Dermis microvascular lymphatic vessel endothelial cell (primary cell): ENCODE measurements at regions not wholly inside any gene's neighbourhood (a gene's known extent, or its start where the extent isn't known, plus 50 kb on each side); places are given as distances from the start of the nearest gene placed in this dataset.

Experiments
- DNase-seq, 2 donors: peaks; one replicate each; pipeline versions ENCODE4 v3.0.0 to v3.0.0-alpha.2; 2010; ENCODE audit warnings: low read depth in 2 of 2

GRCh38 chr20:60888771-60889170 is 363.3 kb upstream of the CDH4 start:
- no peak for DNase-seq

DNA sequence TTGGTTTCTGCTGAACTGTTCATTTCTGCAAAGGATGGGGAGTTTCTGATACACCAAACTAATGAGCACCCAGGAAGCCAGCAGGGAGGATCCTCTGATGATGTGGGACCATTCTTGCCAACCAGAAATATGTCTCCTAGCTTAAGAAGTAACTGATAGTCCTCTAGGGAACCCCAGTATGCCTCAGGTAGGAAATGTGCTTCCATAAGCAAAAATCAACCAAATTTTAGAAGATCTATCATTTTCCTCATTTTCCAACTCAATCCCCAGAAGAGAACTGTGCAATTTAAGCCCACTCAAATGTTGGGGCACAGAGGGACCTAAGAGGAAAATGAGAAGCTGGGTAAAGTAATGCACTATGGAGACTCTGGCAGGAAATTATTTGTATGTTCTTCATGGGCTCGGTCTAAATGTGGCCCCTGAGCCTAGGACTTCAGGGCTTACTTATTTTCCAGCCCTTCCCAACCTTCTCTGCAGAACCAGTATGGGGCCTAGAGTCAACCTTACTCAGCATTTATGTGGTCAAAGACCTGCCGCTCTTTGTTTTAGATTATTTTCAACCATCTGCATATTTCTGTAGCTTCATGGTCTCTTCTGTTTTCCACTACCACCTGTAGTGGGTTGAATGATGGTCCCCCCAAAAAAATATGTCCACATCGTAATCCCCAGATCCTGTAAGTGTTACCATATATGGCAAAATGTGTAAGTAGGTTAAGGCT is 359.8 kb upstream of the CDH4 start:
- no peak for DNase-seq

DNA sequence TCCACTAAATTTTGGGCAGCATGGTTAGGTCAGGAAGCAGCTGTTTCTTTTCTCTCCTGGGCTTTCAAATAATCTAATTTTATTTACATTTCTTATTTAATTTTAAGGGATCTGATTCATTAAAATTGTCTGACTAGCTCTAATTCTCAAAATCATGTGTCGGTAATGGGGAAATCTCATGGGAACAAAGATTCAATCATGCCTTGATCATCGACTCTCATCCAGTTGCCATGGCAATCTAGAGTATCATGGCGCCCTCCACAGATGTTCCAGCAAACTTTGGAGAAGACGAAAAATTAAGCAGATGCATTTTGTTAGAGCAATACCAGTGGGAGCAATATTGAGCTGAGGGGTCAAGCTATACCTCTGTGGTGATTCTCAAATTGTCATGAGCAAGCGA is 358.0 kb upstream of the CDH4 start:
- no peak for DNase-seq

- no peak for DNase-seq
These were observed 356.5 kb upstream of the CDH4 start for GRCh38 chr20:60895363-60896079.

DNA sequence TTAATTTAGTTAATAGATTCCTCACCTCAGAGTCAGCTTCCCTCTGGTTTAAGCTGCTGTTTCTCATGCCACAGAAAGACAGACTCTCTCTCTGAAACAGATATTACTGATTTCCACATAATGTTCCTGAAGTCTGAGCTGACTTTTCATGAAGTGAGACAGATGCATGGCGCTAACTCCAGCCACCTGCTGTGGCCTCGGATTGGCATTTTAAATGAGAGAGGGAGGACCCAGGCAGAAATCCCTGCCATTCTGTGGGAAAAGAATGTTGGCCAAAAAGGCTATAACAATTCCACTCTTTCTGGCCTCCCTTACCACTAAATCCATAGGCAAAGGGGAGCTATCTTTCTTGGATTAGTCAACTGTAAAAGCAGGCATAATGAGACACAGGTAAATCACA is 354.1 kb upstream of the CDH4 start:
- no peak for DNase-seq

DNA sequence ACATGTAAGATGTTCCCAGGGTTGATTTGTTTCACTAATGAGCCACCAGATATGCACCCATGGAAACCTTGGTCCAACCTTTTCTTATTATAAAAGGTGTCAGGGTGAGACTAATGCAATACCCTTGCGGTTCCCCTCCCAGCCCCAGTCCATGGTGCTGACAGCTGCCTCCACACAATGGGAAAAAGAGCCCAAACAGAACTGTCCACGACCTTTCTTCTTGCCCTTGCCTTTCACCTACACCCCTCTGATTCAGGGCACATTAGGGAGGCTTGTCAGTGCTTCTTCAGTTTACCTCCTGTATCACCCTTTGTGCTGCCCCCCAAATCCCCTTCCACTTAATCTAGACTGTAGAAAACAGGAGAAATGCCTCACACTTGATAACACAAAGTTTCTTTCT is 352.7 kb upstream of the CDH4 start:
- DNase-seq, result no peak

DNA sequence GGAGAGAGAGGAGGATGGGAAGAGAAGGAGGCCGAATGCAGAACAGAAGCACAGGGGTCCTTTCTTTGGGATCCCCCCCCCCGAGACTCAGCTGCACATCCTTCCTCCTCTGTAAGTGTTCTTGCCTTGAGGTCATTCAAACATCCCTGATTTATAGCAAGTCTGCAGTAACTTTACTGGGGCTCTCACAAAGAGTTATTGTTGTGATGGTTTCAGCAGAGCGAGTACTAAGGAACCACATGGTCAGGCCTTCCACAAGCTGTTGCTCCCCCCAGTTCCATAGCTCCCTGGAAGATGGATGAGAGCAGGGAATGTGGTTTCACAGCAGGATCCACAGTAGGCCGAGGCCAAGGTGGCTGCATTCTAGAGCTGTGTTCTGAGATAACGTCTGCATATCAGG is 351.4 kb upstream of the CDH4 start:
- DNase-seq, result no peak

- DNase-seq, result no peak
These were observed 350.2 kb upstream of the CDH4 start for GRCh38 chr20:60901831-60902230.

- no peak for DNase-seq
These were observed 348.6 kb upstream of the CDH4 start for GRCh38 chr20:60903325-60903971.

DNA sequence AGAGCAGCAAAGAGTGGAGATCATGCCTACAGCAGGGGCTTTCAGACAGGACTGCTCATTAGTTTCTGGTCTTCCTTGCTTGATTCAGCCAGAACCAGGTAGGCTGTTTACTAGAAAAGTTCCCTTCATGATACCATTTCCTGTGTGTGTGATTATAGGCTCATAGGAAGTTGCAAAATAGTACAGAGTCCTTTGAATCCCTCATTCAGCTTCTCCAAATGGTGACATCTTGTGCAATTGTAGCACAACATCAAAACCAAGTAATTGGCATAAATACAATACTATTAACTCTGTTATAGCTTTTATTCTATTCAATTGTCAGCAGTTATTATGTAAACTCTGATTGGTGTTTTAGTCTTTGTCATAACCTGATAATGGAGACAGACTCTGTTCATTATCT is 347.3 kb upstream of the CDH4 start:
- no peak for DNase-seq

DNA sequence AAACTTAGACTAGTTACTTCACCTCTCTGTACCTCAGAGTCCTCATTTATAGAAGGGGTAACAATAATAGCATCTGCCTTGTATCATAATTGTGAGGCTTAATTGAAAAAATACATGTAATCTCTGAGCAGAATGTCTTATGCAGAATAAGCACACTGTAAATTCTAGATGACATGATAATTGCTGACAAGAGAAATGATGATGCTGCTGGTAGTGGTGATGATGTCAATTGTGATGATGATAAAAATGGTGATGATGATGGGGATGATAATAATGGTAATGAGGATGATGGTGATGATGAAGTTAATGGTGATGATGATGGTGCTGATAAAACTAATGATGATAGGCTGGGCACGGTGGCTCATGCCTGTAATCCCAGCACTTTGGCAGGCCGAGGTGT is 346.1 kb upstream of the CDH4 start:
- no peak for DNase-seq

DNA sequence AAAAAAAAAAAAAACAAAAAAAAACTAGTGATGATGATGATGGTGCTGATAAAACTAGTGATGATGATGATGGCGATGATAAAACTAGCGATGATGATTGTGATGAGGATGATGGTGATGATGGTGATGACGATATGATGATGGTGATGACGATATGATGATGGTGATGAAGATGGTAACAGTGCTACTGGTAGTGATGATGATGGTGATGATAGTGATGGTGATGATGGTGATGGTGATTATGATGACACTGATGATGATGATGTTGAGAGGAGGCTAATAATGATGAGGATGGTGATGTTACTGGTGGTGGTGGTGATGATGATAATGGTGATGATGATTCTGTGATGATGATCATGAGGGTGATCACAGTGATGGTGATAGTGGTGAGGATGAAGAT is 345.5 kb upstream of the CDH4 start:
- no peak for DNase-seq

DNA sequence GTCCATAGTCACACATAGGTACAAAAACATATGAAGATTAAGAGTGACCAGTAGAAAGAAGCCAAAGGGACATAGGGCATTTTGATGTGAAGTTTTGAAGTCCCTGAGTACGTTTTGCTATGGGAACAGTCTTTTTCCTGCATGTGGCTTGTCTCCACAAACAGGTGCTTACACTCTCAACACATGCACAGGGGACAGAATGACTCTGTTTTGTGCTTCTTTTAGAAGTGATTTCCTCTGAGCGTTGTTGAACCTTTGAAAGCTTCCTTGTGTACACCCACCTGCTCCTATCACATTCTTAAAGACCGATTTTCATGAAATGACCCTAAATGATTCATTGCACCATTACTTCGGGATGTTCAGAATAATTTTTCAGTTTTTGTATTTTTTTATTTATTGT is 338.8 kb upstream of the CDH4 start:
- no peak for DNase-seq

- DNase-seq, result no peak
These were observed 330.9 kb upstream of the CDH4 start for GRCh38 chr20:60921022-60921622.

DNA sequence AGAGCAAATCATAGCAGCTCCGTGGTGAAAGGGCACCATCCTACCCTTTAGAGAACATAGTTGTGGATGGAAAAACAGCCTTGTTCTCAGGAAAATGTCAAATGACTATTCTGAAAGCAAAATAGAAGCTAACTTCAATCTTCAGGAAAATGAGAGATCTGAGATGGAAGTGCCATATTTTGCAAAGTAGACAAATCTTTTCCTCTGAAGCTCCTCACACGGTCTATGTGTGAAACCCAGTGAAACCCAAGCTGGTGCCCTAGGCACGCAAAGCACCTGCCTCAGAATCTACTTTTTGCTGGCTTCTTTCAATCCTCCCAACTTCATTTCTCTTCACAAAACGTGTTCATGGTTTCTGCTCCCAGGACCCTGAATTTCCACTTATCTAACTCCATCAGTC is 325.2 kb upstream of the CDH4 start:
- no peak for DNase-seq

GRCh38 chr20:60928341-60928740 is 323.7 kb upstream of the CDH4 start:
- no peak for DNase-seq

GRCh38 chr20:60930023-60930790 is 321.9 kb upstream of the CDH4 start:
- no peak for DNase-seq

GRCh38 chr20:60931696-60932095 is 320.4 kb upstream of the CDH4 start:
- DNase-seq, result no peak

- DNase-seq, result no peak
These were observed 317.3 kb upstream of the CDH4 start for GRCh38 chr20:60934724-60935123.

DNA sequence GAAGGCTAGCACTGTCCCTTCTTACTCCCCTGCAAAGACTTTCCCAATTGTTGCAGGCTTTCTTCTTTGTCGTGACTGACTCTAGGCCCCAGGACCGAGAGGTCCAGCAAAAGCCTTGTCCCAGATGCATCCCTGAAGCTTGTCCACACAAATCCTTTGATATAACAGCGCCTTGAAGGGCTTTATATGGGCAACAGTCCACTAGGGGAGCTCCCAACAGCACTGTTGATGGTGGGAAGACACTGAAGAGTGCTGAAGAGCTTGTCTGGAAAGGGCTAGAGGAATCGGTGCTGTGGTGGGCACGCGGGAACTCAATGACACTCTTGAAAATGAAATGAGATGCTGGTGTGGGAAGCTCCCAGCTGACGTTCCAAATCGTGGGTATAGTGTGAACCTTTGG is 316.1 kb upstream of the CDH4 start:
- no peak for DNase-seq

DNA sequence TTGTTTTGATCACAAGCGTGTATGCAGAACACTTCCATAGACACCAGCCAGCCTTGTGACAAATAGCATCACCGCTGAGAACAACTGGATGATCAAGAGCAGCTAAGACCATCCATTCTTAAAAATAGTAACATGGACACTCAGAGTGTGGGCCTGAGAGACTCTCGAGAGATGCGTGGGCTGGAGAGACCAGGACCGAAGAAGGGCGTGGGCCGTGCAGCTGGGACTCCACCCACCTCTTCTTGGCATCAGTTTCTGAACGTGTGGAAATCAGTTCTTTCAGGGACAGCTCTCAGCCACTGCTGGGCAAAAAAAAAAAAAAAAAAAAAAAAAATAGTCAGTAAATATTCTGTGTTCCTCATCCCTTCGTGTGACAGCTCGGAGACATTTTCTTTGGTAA is 314.5 kb upstream of the CDH4 start:
- no peak for DNase-seq

GRCh38 chr20:60941379-60941778 is 310.7 kb upstream of the CDH4 start:
- DNase-seq, result no peak
